IMR-90 (cell line): ENCODE measurements at regions not wholly inside any gene's neighbourhood (a gene's known extent, or its start where the extent isn't known, plus 50 kb on each side); places are given as distances from the start of the nearest gene placed in this dataset. TPM values are rescaled to one million over a fixed set of nuclear protein-coding genes. Genes with fewer than 3 reads are reported as not detected.

Experiments used
- microRNA-seq, 2 experiments: library from miRNA; stranded (forward) in 1 of 2; unstranded in 1 of 2; fragments of 10-50 nt in 1 of 2; fragments of <30 nt in 1 of 2; gene quantifications in 1 of 2; microRNA quantifications in 1 of 2; one replicate each; pipeline versions ENCODE3 to v1.1.0; 2013 to 2020; ENCODE audit not compliant: insufficient read depth in 1 of 2, insufficient read length in 1 of 2, unreplicated experiment in 1 of 2
- small RNA-seq, 5 experiments: library from RNA; depleted of rRNA; stranded (forward); fragments of <200 nt; gene quantifications; one replicate each; pipeline ENCODE3, GENCODE V24; 2012

Small RNA genes in the stretch of these regions (microRNA-seq; reads per million reads assigned to microRNA genes)
- not detected for gene RNY4P16 (ENCODE audit: insufficient read depth, insufficient read length)

Small RNA genes in the stretch of these regions (small RNA-seq; reads per million reads assigned to genes)
- gene RNY4P16, result 0 to 7.2 (median 0.51) reads per million in 5 experiments
